Tibial nerve (tissue), 4 donors: ENCODE measurements at regions not wholly inside any gene's neighbourhood (a gene's known extent, or its start where the extent isn't known, plus 50 kb on each side); places are given as distances from the start of the nearest gene placed in this dataset.
A peak's percentile ranks its signal among the peaks of the same experiment; 100 is the strongest.

ENCODE experiments used
- DNase-seq, 2 donors: peaks; one replicate each; pipeline ENCODE4 v3.0.0-alpha.2; 2019; ENCODE audit warnings: low spot score in 2 of 2
- H3K27ac ChIP-seq, 4 donors: fragments of 200-600 bp; sonication (generic) in 3 of 4; one replicate each; pipeline ENCODE4 v1.5.1; 2017 to 2019; ENCODE audit warnings: mild to moderate bottlenecking in 1 of 4
- H3K27me3 ChIP-seq, 2 donors: fragments of 200-600 bp; sonication (generic) in 1 of 2; one replicate each; pipeline versions ENCODE4 v1.5.1 to v1.6.0; 2017 to 2019
- H3K36me3 ChIP-seq, 3 donors: fragments of 200-600 bp; sonication (generic); one replicate each; pipeline ENCODE4 v1.5.1; 2018 to 2019
- H3K4me1 ChIP-seq, 4 donors: fragments of 200-600 bp; sonication (generic) in 3 of 4; one replicate each; pipeline ENCODE4 v1.5.1; 2017 to 2019
- H3K4me3 ChIP-seq, 4 donors: fragments of 200-600 bp; sonication (generic) in 3 of 4; one replicate each; pipeline ENCODE4 v1.5.1; 2017 to 2019; ENCODE audit warnings: mild to moderate bottlenecking in 1 of 4, moderate library complexity in 1 of 4
- H3K9me3 ChIP-seq, 4 donors: fragments of 200-600 bp; sonication (generic) in 3 of 4; one replicate each; pipeline ENCODE4 v1.5.1; 2017 to 2019
- CTCF ChIP-seq, 5 experiments: fragments of 200-600 bp in 3 of 5; fragments of 450-650 bp in 2 of 5; sonication (generic) in 3 of 5; IDR thresholded peaks; one replicate each; pipeline ENCODE4 v1.5.1; 2016 to 2019; ENCODE audit warnings: antibody characterized with exemption in 5 of 5, mild to moderate bottlenecking in 3 of 5, moderate library complexity in 2 of 5
- EP300 ChIP-seq, 2 donors: sonication (generic); formaldehyde crosslinking; IDR thresholded peaks; one replicate each; pipeline ENCODE4 v1.6.1; 2017; ENCODE audit warnings: antibody characterized with exemption in 2 of 2, mild to moderate bottlenecking in 1 of 2
- POLR2A ChIP-seq, 2 donors: fragments of 450-650 bp; IDR thresholded peaks; one replicate each; pipeline ENCODE4 v1.6.1; 2017; ENCODE audit warnings: antibody characterized with exemption in 2 of 2, mild to moderate bottlenecking in 2 of 2, moderate library complexity in 2 of 2
- WGBS, 2 donors: methylation state at CpG; one replicate each; pipeline ENCODE4 v1.1.5; 2018; 5-methylcytosine and 5-hydroxymethylcytosine counted together

GRCh38 chr22:27201276-27201675 lies 543.9 kb downstream of the MIAT start:
- H3K36me3 ChIP-seq: no peaks in the 10 kb centered on the region
- no peak overlapping the region for H3K4me3 ChIP-seq
- H3K27ac ChIP-seq: no peak overlapping the region
- DNase-seq: no peak
- TF ChIP-seq EP300 (IDR thresholded peaks at IDR 0.05): no peak
- H3K27me3 ChIP-seq: no peaks in the 10 kb centered on the region
- WGBS, 2 donors: 87 to 89% methylated on average over 10 of the region's 10 CpGs
- no peaks in the 10 kb centered on the region for H3K9me3 ChIP-seq
- H3K4me1 ChIP-seq: peaks cover 0 to 14% (median 0%) of the 10 kb centered on the region in 4 donors

- no peaks in the 10 kb centered on the region for H3K27me3 ChIP-seq
- DNase-seq: no peak
- H3K4me1 ChIP-seq: peaks cover 0 to 14% (median 0%) of the 10 kb centered on the region in 4 donors
- 74 to 76% methylated on average over 3 of the region's 3 CpGs for WGBS, 2 donors
- no peak for TF ChIP-seq EP300 (IDR thresholded peaks at IDR 0.05)
- TF ChIP-seq CTCF (IDR thresholded peaks at IDR 0.05): no peak
- no peak for TF ChIP-seq POLR2A (IDR thresholded peaks at IDR 0.05)
- no peaks in the 10 kb centered on the region for H3K36me3 ChIP-seq
- H3K27ac ChIP-seq: no peak overlapping the region
- no peaks in the 10 kb centered on the region for H3K9me3 ChIP-seq
- H3K4me3 ChIP-seq: no peak overlapping the region
Observed at GRCh38 chr22:27201741-27202140, 544.4 kb downstream of the MIAT start.

- H3K4me1 ChIP-seq: peaks cover 0 to 14% (median 0%) of the 10 kb centered on the region in 4 donors
- DNase-seq: no peak
- no peak for TF ChIP-seq EP300 (IDR thresholded peaks at IDR 0.05)
- no peak for TF ChIP-seq POLR2A (IDR thresholded peaks at IDR 0.05)
- peak overlapping the region in 1 of 4 donors; percentile 64 for H3K27ac ChIP-seq
- WGBS, 2 donors: 47 to 51% methylated on average over 2 of the region's 2 CpGs
- no peaks in the 10 kb centered on the region for H3K27me3 ChIP-seq
- no peaks in the 10 kb centered on the region for H3K36me3 ChIP-seq
- H3K4me3 ChIP-seq: no peak overlapping the region
- H3K9me3 ChIP-seq: no peaks in the 10 kb centered on the region
Observed at GRCh38 chr22:27203276-27203660, 545.9 kb downstream of the MIAT start.

GRCh38 chr22:27204280-27204679 lies 546.9 kb downstream of the MIAT start:
- no peaks in the 10 kb centered on the region for H3K9me3 ChIP-seq
- H3K36me3 ChIP-seq: no peaks in the 10 kb centered on the region
- 90 to 91% methylated on average over 5 of the region's 5 CpGs for WGBS, 2 donors
- H3K4me3 ChIP-seq: no peak overlapping the region
- no peaks in the 10 kb centered on the region for H3K27me3 ChIP-seq
- TF ChIP-seq POLR2A (IDR thresholded peaks at IDR 0.05) (no peak), EP300 (IDR thresholded peaks at IDR 0.05) (no peak), CTCF (IDR thresholded peaks at IDR 0.05) (no peak)
- H3K4me1 ChIP-seq: peaks cover 0 to 14% (median 0%) of the 10 kb centered on the region in 4 donors
- no peak overlapping the region for H3K27ac ChIP-seq
- DNase-seq: no peak

GRCh38 chr22:27204817-27205216 lies 547.4 kb downstream of the MIAT start:
- Histone ChIP-seq H3K4me3 (no peak overlapping the region), H3K4me1 (peaks cover 0 to 14% (median 0%) of the 10 kb centered on the region in 4 donors), H3K27ac (no peak overlapping the region), H3K27me3 (no peaks in the 10 kb centered on the region), H3K9me3 (no peaks in the 10 kb centered on the region), H3K36me3 (no peaks in the 10 kb centered on the region)
- no peak for TF ChIP-seq EP300 (IDR thresholded peaks at IDR 0.05)
- no peak for TF ChIP-seq POLR2A (IDR thresholded peaks at IDR 0.05)
- TF ChIP-seq CTCF (IDR thresholded peaks at IDR 0.05): no peak
- no peak for DNase-seq
- WGBS, 2 donors: 93 to 94% methylated on average over 4 of the region's 4 CpGs

- 67 to 71% methylated on average over 9 of the region's 9 CpGs for WGBS, 2 donors
Observed at GRCh38 chr22:27205492-27206373, 548.3 kb downstream of the MIAT start.

More at GRCh38 chr22:27205492-27206373, 548.3 kb downstream of the MIAT start:
- no peaks in the 10 kb centered on the region for H3K36me3 ChIP-seq
- no peak for TF ChIP-seq POLR2A (IDR thresholded peaks at IDR 0.05)
- no peak for TF ChIP-seq CTCF (IDR thresholded peaks at IDR 0.05)
- TF ChIP-seq EP300 (IDR thresholded peaks at IDR 0.05): no peak
- no peak overlapping the region for H3K27ac ChIP-seq
- no peaks in the 10 kb centered on the region for H3K27me3 ChIP-seq
- no peaks in the 10 kb centered on the region for H3K9me3 ChIP-seq
- no peak for DNase-seq
- peaks cover 0 to 14% (median 0%) of the 10 kb centered on the region in 4 donors for H3K4me1 ChIP-seq
- no peak overlapping the region for H3K4me3 ChIP-seq
